ENCODE measurements at regions not wholly inside any gene's neighbourhood (a gene's known extent, or its start where the extent isn't known, plus 50 kb on each side); places are given as distances from the start of the nearest gene placed in this dataset.

DNA sequence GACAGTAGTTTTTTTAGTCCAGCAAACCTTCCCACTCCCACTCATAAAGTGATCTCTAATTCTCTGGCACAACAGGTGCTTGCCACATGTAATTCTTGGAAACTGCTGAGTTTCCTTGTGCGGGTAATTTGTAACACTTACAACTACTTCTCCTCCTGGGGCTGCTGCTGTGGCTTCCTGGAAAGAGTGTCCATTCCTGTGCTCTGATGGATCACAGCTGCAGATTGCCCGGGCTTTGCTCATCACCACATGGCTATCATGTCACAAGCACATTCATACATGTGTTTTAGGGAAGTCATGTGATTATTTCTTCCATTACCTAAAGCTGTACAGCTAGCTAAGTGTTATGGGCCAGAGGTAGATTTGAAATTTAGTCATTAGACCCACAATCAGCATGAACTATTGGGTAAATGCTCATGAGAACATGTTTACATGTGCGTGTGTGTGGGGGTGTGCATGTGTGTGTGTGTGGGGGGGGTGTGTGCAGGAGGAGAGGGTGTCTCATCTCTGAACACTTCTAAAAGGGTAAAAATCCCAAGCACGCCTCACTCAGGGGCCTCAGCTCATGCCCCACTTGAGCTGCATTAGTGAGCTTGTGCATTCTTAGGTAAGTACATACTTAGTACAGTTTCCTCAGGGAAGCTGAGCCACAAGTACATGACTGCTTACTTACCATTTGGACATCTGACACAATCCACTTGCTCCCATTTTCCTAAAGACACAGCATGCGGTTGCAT, 118.1 kb upstream of the CCDC112 start:
- DNase-seq (ENCODE audit: low read depth), result peak; percentile 95
- TF ChIP-seq, protein P1, sequence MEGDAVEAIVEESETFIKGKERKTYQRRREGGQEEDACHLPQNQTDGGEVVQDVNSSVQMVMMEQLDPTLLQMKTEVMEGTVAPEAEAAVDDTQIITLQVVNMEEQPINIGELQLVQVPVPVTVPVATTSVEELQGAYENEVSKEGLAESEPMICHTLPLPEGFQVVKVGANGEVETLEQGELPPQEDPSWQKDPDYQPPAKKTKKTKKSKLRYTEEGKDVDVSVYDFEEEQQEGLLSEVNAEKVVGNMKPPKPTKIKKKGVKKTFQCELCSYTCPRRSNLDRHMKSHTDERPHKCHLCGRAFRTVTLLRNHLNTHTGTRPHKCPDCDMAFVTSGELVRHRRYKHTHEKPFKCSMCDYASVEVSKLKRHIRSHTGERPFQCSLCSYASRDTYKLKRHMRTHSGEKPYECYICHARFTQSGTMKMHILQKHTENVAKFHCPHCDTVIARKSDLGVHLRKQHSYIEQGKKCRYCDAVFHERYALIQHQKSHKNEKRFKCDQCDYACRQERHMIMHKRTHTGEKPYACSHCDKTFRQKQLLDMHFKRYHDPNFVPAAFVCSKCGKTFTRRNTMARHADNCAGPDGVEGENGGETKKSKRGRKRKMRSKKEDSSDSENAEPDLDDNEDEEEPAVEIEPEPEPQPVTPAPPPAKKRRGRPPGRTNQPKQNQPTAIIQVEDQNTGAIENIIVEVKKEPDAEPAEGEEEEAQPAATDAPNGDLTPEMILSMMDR (IDR thresholded peaks at IDR 0.05; ENCODE audit: insufficient read depth, low read depth, low read length), result no peak
- no peak overlapping the region for H3K4me3 ChIP-seq (ENCODE audit: low read depth, low read length)

GRCh38 chr5:115413651-115414050, 117.2 kb upstream of the CCDC112 start:
- no peak overlapping the region for H3K4me3 ChIP-seq (ENCODE audit: low read depth, low read length)
- DNase-seq (ENCODE audit: low read depth), result no peak
- TF ChIP-seq, protein P1 (IDR thresholded peaks at IDR 0.05; ENCODE audit: insufficient read depth, low read depth, low read length), result no peak

- TF ChIP-seq, protein P1 (IDR thresholded peaks at IDR 0.05; ENCODE audit: insufficient read depth, low read depth, low read length), result no peak
- H3K4me3 ChIP-seq (ENCODE audit: low read depth, low read length), result no peak overlapping the region
- no peak for DNase-seq (ENCODE audit: low read depth)
Measured at GRCh38 chr5:115409094-115409493, 112.6 kb upstream of the CCDC112 start.

DNA sequence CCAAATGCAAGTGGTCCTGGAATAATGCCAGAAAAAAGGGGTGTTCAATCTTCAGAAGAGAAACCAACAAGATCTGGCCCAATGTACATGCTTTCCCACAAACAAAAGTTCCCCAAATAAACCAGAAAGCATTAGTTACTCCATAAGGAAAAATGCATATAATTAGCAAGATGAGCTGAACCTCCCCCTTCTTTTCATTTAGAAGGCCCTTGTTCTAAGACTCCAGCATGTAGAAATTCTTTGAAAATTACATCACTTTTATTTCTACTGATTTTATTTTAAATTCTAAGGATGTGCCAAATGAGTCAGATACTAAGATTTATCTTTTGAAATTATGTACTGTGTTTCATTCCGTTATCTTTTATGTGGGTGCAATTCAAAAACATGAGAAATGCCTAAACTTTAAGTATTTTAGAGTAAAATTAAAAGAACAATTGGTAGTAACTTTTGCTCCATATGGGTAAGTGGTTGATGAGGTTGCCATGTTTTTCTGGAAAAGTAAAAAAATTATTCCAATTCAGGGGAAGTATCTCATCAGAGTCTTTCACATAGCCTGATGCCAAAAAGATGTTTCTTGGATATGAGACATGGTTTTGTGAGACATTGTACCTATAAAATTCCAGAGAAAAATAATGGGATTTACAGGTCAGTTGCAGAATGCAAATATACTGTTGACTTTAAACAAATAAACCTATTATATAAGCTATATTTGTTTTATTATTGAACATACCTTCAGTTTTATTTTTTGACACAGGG, 106.5 kb upstream of the CCDC112 start:
- H3K4me3 ChIP-seq (ENCODE audit: low read depth, low read length), result no peak overlapping the region
- TF ChIP-seq, protein P1 (IDR thresholded peaks at IDR 0.05; ENCODE audit: insufficient read depth, low read depth, low read length), result no peak
- DNase-seq (ENCODE audit: low read depth), result peak; percentile 44

GRCh38 chr5:115402092-115402491, 105.6 kb upstream of the CCDC112 start:
- TF ChIP-seq, protein P1 (IDR thresholded peaks at IDR 0.05; ENCODE audit: insufficient read depth, low read depth, low read length), result no peak
- DNase-seq (ENCODE audit: low read depth), result no peak
- H3K4me3 ChIP-seq (ENCODE audit: low read depth, low read length), result no peak overlapping the region

DNA sequence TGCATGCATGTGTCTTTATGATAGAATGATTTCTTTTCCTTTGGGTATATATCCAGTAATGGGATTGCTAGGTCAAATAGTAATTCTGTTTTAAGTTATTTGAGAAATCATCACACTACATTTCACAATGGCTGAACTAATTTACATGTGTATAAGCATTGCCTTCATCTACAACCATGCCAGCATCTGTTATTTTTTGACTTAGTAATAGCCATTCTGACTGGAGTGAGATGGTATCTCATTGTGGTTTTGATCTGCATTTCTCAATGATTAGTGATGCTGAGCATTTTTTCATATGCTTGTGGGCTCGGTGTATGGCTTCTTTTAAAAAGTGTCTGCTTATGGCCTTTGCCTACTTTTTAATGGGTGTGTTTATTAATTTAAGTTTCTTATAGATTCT, 102.3 kb upstream of the CCDC112 start:
- TF ChIP-seq, protein P1 (IDR thresholded peaks at IDR 0.05; ENCODE audit: insufficient read depth, low read depth, low read length), result no peak
- H3K4me3 ChIP-seq (ENCODE audit: low read depth, low read length), result no peak overlapping the region
- DNase-seq (ENCODE audit: low read depth), result peak; percentile 91

All from fibroblast of villous mesenchyme (primary cell).